ENCODE measurements at regions not wholly inside any gene's neighbourhood (a gene's known extent, or its start where the extent isn't known, plus 50 kb on each side); places are given as distances from the start of the nearest gene placed in this dataset.
A peak's percentile ranks its signal among the peaks of the same experiment; 100 is the strongest.
"Not testable (repeated sequence)": the region's sequence is repeated elsewhere in the genome, so short reads cannot be mapped to it uniquely, and the experiment has no call there.

DNA sequence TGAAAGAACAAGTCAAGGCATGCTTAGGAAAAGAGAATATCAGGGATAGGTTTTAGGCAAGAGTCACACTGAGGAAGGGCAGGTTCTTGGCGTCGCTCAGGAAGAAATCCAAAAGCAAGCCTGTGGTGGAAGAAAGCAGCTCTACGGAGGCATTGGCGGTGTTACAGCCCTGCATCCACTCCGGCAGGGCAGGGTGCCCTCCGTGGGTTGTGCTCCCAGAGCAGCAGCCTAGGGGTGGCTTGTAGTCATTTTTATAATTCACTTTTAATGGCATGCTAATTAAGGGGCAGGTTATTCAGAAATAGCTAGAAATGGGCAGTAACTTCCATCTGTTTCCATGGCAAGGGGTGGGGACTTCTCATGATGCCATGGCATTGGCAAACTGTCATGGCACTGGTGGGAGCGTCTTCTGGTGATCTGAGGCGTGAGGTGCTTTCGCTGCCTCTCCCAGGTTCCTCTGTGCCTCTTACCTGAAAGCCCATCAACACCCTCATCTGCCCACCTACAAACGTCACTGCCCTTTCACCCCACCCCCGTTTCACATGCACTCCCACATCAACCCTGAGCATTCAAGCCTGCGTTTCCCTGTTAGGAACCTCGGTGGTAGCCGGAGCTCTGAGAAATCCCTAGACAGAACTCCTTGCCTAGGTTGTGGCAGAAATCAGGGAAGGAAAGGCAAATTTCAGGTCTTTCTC lies 1763.8 kb upstream of the TPTE start:
- not testable (repeated sequence) for DNase-seq

- DNase-seq = not testable (repeated sequence)
Measured at GRCh38 chr21:8758921-8759367, 1762.4 kb upstream of the TPTE start.

GRCh38 chr21:8762241-8762640 lies 1759.1 kb upstream of the TPTE start:
- not testable (repeated sequence) for DNase-seq

DNA sequence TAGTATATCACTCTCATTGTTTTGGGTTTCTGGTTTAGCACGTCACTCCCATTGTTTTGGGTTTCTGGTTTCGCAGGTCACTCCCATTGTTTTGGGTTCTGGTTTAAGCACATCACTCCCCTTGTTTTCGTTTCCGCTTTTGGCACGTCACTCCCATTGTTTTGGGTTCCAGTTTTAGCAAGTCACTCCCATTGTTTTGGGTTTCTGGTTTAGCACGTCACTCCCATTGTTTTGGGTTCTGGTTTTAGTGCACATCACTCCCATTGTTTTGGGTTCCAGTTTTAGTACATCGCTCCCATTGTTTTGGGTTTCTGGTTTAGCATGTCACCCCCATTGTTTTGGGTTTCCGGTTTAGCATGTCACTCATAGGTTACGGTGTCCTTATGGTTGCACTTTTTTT lies 1757.0 kb upstream of the TPTE start:
- DNase-seq = not testable (repeated sequence)

- not testable (repeated sequence) for DNase-seq
Measured at GRCh38 chr21:8766142-8766541, 1755.2 kb upstream of the TPTE start.

DNA sequence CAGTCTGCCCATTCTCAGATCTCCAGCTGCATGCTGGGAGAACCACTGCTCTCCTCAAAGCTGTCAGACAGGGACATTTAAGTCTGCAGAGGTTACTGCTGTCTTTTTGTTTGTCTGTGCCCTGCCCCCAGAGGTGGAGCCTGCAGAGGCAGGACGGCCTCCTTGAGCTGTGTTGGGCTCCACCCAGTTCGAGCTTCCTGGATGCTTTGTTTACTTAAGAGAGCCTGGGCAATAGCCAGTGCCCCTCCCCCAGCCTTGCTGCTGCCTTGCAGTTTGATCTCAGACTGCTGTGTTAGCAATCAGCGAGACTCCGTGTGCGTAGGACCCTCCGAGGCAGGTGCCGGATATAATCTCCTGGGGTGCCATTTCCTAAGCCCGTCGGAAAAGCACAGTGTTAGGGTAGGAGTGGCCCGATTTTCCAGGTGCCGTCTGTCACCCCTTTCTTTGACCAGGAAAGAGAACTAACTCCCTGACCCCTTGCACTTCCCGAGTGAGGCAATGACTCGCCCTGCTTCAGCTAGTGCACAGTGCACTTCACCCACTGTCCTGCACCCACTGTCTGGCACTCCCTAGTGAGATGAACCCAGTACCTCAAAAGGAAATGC lies 1748.4 kb upstream of the TPTE start:
- peak; percentile 2 for DNase-seq

DNA sequence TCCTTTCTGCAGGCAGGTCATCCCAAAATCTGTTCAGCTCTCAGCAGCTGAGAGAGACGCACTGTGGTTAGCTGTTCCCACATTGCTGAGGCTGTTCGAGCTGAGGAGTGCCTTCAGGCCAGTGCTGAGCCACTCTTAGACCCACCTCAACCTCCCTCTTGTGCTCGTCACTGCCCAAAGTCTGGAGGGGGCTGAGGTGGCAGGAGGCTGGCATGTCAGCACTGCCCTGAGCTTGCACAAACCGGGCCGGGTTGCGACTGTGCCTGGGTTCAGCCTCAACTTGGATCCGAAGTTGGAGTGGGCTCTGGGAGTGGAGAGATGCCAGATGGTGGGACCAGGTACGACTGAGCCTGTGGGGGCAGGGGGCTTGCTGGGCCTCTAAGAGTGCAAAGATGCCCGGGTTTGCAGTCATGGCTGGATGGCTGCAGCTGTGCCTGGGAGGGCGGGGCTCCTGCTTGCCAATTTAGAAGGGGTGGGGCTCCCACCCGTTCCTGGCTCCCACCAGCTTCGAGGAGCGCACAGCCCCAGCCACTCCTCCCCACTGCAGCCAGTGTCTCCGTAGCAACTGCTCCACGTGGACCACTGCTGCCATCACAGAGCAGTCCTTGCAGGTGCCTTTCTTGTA lies 1745.7 kb upstream of the TPTE start:
- DNase-seq = not testable (repeated sequence)

- not testable (repeated sequence) for DNase-seq
Measured at GRCh38 chr21:8777260-8777659, 1744.1 kb upstream of the TPTE start.

GRCh38 chr21:8778323-8779085 lies 1742.9 kb upstream of the TPTE start:
- DNase-seq = not testable (repeated sequence)

DNA sequence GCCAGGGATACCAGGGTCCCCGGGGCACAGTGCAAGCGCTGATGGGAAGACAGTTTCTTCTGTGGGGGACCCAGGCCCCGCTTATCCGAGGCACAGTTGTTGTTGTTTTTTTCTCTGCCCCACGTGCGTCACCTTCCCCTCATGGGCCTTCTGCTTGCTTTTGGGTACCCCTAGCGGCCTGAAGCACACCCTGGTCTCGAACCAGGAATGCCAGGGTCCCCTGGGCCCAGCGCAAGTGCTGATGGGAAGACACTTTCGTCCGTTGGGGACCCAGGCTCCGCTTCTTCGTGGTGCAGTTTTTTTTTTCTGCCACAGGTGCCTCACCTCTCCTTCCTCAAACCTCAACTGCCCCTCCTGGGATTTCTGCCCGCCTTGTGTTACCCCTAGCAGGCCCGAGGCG lies 1708.5 kb upstream of the TPTE start:
- DNase-seq = not testable (repeated sequence)

GRCh38 chr21:8834264-8834663 lies 1687.1 kb upstream of the TPTE start:
- DNase-seq = not testable (repeated sequence)

All from RPMI8226 (cell line).